Hepatocyte (in vitro differentiated cells): ENCODE measurements at regions not wholly inside any gene's neighbourhood (a gene's known extent, or its start where the extent isn't known, plus 50 kb on each side); places are given as distances from the start of the nearest gene placed in this dataset.

Experiments used
- DNase-seq: peaks from one replicate; pipeline ENCODE4 v3.0.0-alpha.2; 2016; ENCODE audit warnings: low spot score
- H2AFZ ChIP-seq: fragments of 200-600 bp; sonication (generic); 2 replicates; pipeline ENCODE4 v1.6.0; 2016; ENCODE audit warnings: antibody characterized with exemption, mild to moderate bottlenecking
- H3K27ac ChIP-seq: fragments of 200-600 bp; sonication (generic); 2 replicates; pipeline ENCODE4 v1.5.1; 2016; ENCODE audit warnings: mild to moderate bottlenecking
- H3K27me3 ChIP-seq: fragments of 200-600 bp; sonication (generic); 2 replicates; pipeline ENCODE4 v1.6.1; 2016
- H3K36me3 ChIP-seq: fragments of 200-600 bp; sonication (generic); replicated peaks from 2 replicates; pipeline ENCODE4 v1.5.1; 2016; ENCODE audit warnings: low read depth; ENCODE audit not compliant: insufficient read depth
- H3K4me1 ChIP-seq: fragments of 200-600 bp; sonication (generic); 2 replicates; pipeline ENCODE4 v1.5.1; 2016; ENCODE audit warnings: mild to moderate bottlenecking, moderate library complexity; ENCODE audit not compliant: insufficient read depth
- H3K4me2 ChIP-seq: fragments of 200-600 bp; sonication (generic); 2 replicates; pipeline ENCODE4 v1.6.0; 2016
- H3K4me3 ChIP-seq: fragments of 200-600 bp; sonication (generic); 2 replicates; pipeline ENCODE4 v1.5.1; 2016; ENCODE audit warnings: mild to moderate bottlenecking
- H3K79me2 ChIP-seq: fragments of 200-600 bp; sonication (generic); 2 replicates; pipeline ENCODE4 v1.6.0; 2017; ENCODE audit warnings: mild to moderate bottlenecking
- H3K9me2 ChIP-seq: fragments of 200-600 bp; sonication (generic); replicated peaks from 2 replicates; pipeline ENCODE4 v1.6.0; 2017; ENCODE audit warnings: mild to moderate bottlenecking; ENCODE audit not compliant: insufficient read depth
- H3K9me3 ChIP-seq: fragments of 200-600 bp; sonication (generic); 2 replicates; pipeline ENCODE4 v1.5.1; 2016; ENCODE audit warnings: low read depth, mild to moderate bottlenecking
- H4K20me1 ChIP-seq: fragments of 200-600 bp; sonication (generic); 2 replicates; pipeline ENCODE4 v1.6.0; 2016; ENCODE audit warnings: mild to moderate bottlenecking; ENCODE audit not compliant: insufficient read depth, poor library complexity, severe bottlenecking
- EZH2 ChIP-seq: fragments of 200-600 bp; sonication (generic); IDR thresholded peaks from 2 replicates; pipeline ENCODE4 v1.6.1; 2016; ENCODE audit warnings: antibody characterized with exemption, mild to moderate bottlenecking, borderline replicate concordance
- EZH2phosphoT487 ChIP-seq: fragments of 200-600 bp; sonication (generic); IDR thresholded peaks from one replicate; pipeline ENCODE4 v1.6.1; 2018; ENCODE audit warnings: antibody characterized with exemption, mild to moderate bottlenecking, low read depth, moderate library complexity; ENCODE audit not compliant: unreplicated experiment, severe bottlenecking
- WGBS: methylation state at CpG from one replicate; pipeline ENCODE4 v1.1.6; 2016; ENCODE audit warnings: low lambda C conversion rate; ENCODE audit errors: missing lambda C conversion rate; 5-methylcytosine and 5-hydroxymethylcytosine counted together
- TF ChIP-seq, protein P1 (sequence below): fragments of 200-600 bp; sonication (generic); IDR thresholded peaks from 2 replicates; pipeline ENCODE4 v1.5.1; 2016; ENCODE audit warnings: antibody characterized with exemption, mild to moderate bottlenecking; ENCODE audit not compliant: poor library complexity

DNA sequence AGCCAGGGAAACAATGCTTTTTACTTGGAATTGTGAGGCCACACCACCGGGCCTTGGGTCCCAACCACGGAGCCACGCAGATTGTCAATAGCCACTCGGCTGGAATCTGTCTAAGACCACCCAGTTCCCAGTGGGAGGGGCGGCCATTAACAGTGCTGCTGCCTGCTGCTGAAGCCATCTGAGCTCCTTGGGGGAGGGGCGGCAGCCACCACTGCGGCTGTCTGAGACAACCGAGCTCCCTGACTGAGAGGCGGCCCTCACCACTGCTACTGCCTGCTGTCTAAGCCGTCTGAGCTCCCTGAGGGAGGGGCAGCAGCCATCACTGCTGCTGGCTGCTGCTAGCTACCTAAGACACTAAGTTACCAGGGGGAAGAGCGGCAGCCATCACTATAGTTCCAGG, 64.3 kb downstream of the DMRTA2 start:
- Histone ChIP-seq H3K4me1 (no peaks in the 10 kb centered on the region), H3K4me2 (no peak overlapping the region), H4K20me1 (no peaks in the 10 kb centered on the region), H3K27ac (no peak overlapping the region), H3K4me3 (no peak overlapping the region), H3K79me2 (no peaks in the 10 kb centered on the region), H3K36me3 (no peaks in the 10 kb centered on the region), H2AFZ (no peak overlapping the region), H3K9me3 (no peaks in the 10 kb centered on the region), H3K27me3 (no peaks in the 10 kb centered on the region), H3K9me2 (no peaks in the 10 kb centered on the region)
- DNase-seq, result no peak
- WGBS, result 67% methylated on average over 11 of the region's 11 CpGs
- TF ChIP-seq EZH2 (no peak), EZH2phosphoT487 (no peak)
- TF ChIP-seq, protein P1, sequence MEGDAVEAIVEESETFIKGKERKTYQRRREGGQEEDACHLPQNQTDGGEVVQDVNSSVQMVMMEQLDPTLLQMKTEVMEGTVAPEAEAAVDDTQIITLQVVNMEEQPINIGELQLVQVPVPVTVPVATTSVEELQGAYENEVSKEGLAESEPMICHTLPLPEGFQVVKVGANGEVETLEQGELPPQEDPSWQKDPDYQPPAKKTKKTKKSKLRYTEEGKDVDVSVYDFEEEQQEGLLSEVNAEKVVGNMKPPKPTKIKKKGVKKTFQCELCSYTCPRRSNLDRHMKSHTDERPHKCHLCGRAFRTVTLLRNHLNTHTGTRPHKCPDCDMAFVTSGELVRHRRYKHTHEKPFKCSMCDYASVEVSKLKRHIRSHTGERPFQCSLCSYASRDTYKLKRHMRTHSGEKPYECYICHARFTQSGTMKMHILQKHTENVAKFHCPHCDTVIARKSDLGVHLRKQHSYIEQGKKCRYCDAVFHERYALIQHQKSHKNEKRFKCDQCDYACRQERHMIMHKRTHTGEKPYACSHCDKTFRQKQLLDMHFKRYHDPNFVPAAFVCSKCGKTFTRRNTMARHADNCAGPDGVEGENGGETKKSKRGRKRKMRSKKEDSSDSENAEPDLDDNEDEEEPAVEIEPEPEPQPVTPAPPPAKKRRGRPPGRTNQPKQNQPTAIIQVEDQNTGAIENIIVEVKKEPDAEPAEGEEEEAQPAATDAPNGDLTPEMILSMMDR, result no peak

DNA sequence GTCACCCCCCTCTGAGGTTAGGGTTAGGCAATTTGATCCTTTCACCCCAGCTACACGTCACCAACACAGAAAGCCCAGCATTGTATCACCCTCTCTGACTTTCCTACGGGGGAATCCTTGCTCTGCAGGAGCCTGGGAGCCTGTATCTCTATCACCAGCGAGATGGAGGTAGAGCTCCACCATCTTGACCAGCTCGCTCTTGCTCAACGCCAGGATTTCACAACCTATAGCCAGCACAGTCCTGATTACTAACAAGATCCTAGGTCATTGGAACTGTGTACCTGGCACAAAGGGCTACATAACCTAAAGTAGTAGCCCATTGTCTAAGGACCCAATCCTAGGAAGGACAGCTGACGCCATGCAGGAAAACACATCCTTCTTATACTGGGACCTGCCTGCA, 66.1 kb downstream of the DMRTA2 start:
- Histone ChIP-seq H3K4me2 (no peak overlapping the region), H3K36me3 (no peaks in the 10 kb centered on the region), H2AFZ (no peak overlapping the region), H4K20me1 (no peaks in the 10 kb centered on the region), H3K4me3 (no peak overlapping the region), H3K27ac (no peak overlapping the region), H3K79me2 (no peaks in the 10 kb centered on the region), H3K9me2 (no peaks in the 10 kb centered on the region), H3K27me3 (no peaks in the 10 kb centered on the region), H3K4me1 (no peaks in the 10 kb centered on the region), H3K9me3 (no peaks in the 10 kb centered on the region)
- TF ChIP-seq EZH2, result no peak
- TF ChIP-seq, protein P1, result no peak
- TF ChIP-seq EZH2phosphoT487, result no peak
- DNase-seq, result no peak
- WGBS, result 78% methylated on average over 6 of the region's 6 CpGs

DNA sequence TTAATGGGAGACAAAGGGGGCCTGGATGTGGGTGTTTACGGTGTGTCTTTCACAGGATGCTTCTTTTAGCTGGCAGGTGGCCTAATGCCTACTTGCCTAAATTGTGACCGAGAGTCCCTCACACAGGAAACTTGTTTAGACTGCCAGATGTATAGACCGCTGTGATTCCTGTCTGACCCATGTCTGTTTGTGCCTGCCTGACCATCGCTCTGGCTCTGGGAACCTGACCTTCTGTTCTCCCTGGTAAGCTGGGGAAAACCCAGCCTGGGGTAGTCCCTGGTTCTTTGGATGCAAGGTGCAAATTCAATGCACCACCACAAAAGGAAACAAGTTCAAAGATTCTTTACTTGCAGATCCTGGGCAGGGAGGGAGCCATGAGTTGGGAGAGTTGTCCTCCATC, 68.4 kb downstream of the DMRTA2 start:
- H3K36me3 ChIP-seq, result no peaks in the 10 kb centered on the region
- no peaks in the 10 kb centered on the region for H3K4me1 ChIP-seq
- no peak for DNase-seq
- H3K9me3 ChIP-seq, result no peaks in the 10 kb centered on the region
- no peaks in the 10 kb centered on the region for H3K27me3 ChIP-seq
- no peaks in the 10 kb centered on the region for H4K20me1 ChIP-seq
- H2AFZ ChIP-seq, result no peak overlapping the region
- 86% methylated on average over 4 of the region's 4 CpGs for WGBS
- H3K4me3 ChIP-seq, result no peak overlapping the region
- H3K27ac ChIP-seq, result no peak overlapping the region
- TF ChIP-seq EZH2 (no peak), EZH2phosphoT487 (no peak)
- TF ChIP-seq, protein P1, result no peak
- no peak overlapping the region for H3K4me2 ChIP-seq
- no peaks in the 10 kb centered on the region for H3K79me2 ChIP-seq
- no peaks in the 10 kb centered on the region for H3K9me2 ChIP-seq

DNA sequence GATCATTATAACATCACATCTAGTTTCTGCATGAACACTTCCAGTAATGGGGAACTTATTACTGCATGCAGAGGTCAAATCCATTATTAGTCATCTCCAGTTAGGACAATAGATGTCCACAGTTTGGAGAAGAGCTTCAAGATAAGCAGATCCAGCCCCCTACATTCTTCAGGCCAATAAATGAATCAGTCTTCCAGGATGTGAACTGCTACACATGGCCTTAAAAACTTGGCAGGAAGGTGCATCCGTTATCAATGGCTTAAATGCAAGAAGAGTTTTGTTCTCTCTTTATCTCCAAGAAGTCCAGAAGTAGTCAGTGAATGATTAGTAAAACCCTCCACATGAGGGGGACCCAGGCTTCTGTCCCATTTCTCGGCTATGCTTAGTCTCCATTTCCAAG, 70.8 kb downstream of the DMRTA2 start:
- Histone ChIP-seq H3K4me3 (no peak overlapping the region), H3K79me2 (no peaks in the 10 kb centered on the region), H3K4me2 (no peak overlapping the region), H4K20me1 (no peaks in the 10 kb centered on the region), H2AFZ (no peak overlapping the region), H3K9me2 (no peaks in the 10 kb centered on the region), H3K36me3 (no peaks in the 10 kb centered on the region), H3K4me1 (no peaks in the 10 kb centered on the region), H3K27me3 (no peaks in the 10 kb centered on the region), H3K9me3 (no peaks in the 10 kb centered on the region), H3K27ac (no peak overlapping the region)
- TF ChIP-seq, protein P1, result no peak
- 57% methylated on average over 2 of the region's 2 CpGs for WGBS
- DNase-seq, result no peak
